DND-41 (cell line): ENCODE measurements at regions not wholly inside any gene's neighbourhood (a gene's known extent, or its start where the extent isn't known, plus 50 kb on each side); places are given as distances from the start of the nearest gene placed in this dataset.

ENCODE experiments used
- EZH2 ChIP-seq: IDR thresholded peaks from 3 replicates; pipeline ENCODE4 v1.6.1; 2012; ENCODE audit warnings: borderline replicate concordance, low read depth, mild to moderate bottlenecking, moderate library complexity, low read length, inconsistent platforms; ENCODE audit not compliant: severe bottlenecking
- TF ChIP-seq, protein P1 (sequence below): IDR thresholded peaks from 2 replicates; pipeline ENCODE4 v1.5.1; 2012; ENCODE audit warnings: borderline replicate concordance, low read length, moderate library complexity, mild to moderate bottlenecking; ENCODE audit not compliant: poor library complexity, severe bottlenecking; ENCODE audit errors: extremely low read depth

DNA sequence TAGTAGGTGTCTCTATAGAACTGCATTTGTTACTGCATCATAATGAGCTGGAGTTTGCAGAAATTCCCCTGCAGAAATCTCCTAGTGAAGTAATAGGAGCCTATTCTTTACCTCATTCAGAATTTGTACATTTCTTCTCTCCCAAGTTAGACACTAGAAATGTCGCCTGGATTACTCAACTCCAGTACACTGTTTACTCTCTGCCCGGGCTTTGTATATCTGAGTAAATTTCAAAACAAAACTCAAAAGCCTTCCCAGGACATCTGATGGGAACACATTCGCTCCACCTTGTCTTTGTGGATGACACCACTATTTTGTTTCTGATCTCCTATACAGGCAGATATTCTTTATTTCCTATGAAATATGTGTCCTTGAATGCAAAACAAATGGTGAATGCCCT, 76.8 kb downstream of the POU3F3 start:
- TF ChIP-seq, protein P1, sequence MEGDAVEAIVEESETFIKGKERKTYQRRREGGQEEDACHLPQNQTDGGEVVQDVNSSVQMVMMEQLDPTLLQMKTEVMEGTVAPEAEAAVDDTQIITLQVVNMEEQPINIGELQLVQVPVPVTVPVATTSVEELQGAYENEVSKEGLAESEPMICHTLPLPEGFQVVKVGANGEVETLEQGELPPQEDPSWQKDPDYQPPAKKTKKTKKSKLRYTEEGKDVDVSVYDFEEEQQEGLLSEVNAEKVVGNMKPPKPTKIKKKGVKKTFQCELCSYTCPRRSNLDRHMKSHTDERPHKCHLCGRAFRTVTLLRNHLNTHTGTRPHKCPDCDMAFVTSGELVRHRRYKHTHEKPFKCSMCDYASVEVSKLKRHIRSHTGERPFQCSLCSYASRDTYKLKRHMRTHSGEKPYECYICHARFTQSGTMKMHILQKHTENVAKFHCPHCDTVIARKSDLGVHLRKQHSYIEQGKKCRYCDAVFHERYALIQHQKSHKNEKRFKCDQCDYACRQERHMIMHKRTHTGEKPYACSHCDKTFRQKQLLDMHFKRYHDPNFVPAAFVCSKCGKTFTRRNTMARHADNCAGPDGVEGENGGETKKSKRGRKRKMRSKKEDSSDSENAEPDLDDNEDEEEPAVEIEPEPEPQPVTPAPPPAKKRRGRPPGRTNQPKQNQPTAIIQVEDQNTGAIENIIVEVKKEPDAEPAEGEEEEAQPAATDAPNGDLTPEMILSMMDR, result no peak
- TF ChIP-seq EZH2, result no peak
